HG03135 (cell line): ENCODE measurements at regions not wholly inside any gene's neighbourhood (a gene's known extent, or its start where the extent isn't known, plus 50 kb on each side); places are given as distances from the start of the nearest gene placed in this dataset.

ENCODE experiments used
- ATAC-seq: cut with Tn5 transposase; IDR thresholded peaks from one replicate; pipeline ENCODE4 v1.9.1; 2021; ENCODE audit warnings: mild to moderate bottlenecking, moderate library complexity; ENCODE audit not compliant: unreplicated experiment

DNA sequence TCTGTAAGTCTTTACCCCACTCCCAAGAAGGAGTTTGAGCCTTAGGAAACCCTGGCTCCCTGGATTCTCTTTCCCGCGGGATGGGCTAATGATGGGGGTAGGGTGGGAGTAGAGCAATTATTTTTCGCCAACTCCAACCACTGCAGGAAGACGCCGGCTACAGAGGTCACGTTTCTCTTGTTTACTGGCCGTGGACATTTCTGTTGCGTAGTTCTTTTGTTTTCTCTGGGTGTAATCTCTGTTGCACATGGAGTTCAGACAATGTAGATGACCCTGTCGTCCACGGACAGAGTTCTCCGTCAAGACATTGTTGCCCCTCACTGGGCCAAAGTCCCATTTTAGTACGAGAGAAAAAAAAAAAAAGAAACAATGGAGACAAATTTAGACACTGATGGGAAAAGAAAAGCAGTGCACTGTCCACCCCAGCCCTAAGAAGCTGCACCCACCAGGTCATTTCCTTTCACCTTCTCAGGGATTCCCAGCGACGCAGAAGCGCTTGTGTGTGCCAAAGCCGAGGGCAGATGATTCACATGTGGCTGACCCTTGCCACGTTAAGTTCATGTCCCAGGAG is 133.9 kb upstream of the ARGLU1 start:
- ATAC-seq: no peak

DNA sequence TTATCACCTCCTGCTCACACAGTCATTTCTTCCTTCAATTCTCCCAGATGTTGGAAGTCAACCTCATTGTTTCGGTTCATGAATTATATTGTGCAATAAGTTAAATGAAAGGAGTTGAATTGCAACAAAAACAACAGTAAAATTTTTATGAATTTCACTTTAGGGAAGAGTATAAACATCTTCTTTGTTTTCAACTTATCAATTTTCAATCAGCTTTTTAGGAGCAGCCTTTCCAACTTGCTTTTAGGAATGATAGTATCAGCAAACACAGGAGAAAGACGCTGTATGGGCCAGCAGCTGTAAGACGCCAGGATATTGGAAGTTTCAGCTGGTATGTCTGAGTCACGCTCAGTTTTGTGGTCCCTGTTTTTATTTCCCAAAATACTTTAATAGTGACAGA is 132.5 kb upstream of the ARGLU1 start:
- no peak for ATAC-seq

GRCh38 chr13:106700007-106700406 is 132.1 kb upstream of the ARGLU1 start:
- no peak for ATAC-seq

GRCh38 chr13:106699311-106699710 is 131.4 kb upstream of the ARGLU1 start:
- no peak for ATAC-seq

DNA sequence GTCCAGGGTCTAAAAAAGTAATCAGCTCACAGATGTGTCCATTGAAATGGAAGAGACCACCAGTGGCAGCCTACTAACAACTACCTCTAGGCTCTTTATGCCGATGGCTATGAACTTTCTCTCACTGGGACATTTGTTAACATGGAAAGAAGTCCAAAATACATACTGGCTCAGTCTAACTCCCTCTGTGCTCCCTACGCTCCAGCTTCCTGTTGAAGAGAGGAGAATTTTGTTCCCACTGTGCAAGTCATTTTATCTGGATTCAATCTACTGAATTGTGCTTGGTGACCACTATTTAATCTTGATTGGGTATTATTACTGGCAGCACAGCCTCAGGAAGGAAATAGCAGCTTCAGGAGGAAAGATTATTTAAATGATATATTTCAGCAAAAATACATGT is 128.8 kb upstream of the ARGLU1 start:
- no peak for ATAC-seq

GRCh38 chr13:106696140-106696539 is 128.2 kb upstream of the ARGLU1 start:
- no peak for ATAC-seq

- ATAC-seq: no peak
Observed at GRCh38 chr13:106695139-106695538, 127.2 kb upstream of the ARGLU1 start.

- ATAC-seq: no peak
Observed at GRCh38 chr13:106691861-106692260, 123.9 kb upstream of the ARGLU1 start.

DNA sequence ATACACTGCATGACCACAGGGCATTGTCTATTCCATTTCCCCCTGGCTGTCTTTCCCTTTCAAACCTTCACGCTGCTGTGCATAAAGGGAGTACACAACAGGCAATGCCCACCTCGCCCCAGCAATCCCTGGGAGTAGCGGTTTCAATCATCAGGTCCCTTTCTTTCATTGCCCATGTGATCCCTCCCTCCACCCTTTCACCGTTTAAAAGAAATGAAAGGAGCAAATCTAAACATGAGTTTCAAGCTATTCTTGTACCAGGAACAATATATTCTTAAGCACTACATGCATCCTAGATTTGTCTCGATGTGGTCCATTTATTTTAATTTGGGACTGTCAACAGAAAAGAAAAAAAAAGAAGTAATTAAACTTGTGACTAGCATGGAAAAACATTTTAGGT is 123.4 kb upstream of the ARGLU1 start:
- no peak for ATAC-seq

GRCh38 chr13:106690779-106691178 is 122.8 kb upstream of the ARGLU1 start:
- no peak for ATAC-seq

DNA sequence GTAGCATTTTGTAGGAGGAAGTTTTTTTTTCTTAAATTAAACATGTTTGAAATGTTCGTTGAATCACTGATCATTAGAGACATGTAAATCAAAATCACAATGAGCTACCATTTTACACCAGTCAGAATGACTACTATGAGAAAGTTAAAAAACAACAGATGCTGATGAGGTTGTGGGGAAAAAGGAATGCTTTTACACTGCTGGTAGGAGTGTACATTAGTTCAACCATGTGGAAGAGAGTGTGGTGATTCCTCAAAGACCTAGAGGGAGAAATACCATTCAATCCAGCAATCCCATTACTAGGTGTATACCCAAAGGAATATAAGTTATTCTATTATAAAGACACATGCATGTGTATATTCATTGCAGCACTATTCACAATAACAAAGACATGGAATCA is 122.0 kb upstream of the ARGLU1 start:
- ATAC-seq: no peak

GRCh38 chr13:106688940-106689339 is 121.0 kb upstream of the ARGLU1 start:
- ATAC-seq: no peak

GRCh38 chr13:106686163-106686562 is 118.2 kb upstream of the ARGLU1 start:
- no peak for ATAC-seq

GRCh38 chr13:106685143-106685542 is 117.2 kb upstream of the ARGLU1 start:
- no peak for ATAC-seq

GRCh38 chr13:106683918-106684317 is 116.0 kb upstream of the ARGLU1 start:
- no peak for ATAC-seq

DNA sequence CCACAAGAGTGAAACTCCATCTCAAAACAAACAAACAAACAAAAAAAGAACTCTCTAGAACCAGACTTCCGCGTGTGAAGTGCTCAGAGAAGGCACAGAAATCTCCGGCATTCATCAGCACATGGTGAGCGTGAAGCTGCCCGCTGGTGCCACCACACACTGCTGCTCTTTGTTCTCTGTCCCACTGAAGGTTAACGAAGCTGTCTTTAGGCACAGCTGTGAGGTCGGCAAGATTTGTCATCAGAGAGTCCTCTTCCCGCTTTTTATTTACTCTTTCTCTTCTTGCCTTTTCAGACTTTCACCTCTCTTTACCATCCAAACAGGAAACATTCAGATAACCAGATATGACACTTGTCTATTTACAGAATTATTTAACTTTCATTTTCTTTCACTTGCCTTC is 115.2 kb upstream of the ARGLU1 start:
- ATAC-seq: no peak

GRCh38 chr13:106681997-106682396 is 114.1 kb upstream of the ARGLU1 start:
- ATAC-seq: no peak

GRCh38 chr13:106681536-106681935 is 113.6 kb upstream of the ARGLU1 start:
- no peak for ATAC-seq

- ATAC-seq: no peak
Observed at GRCh38 chr13:106680796-106681472, 113.0 kb upstream of the ARGLU1 start.

- ATAC-seq: no peak
Observed at GRCh38 chr13:106678646-106679418, 110.9 kb upstream of the ARGLU1 start.

DNA sequence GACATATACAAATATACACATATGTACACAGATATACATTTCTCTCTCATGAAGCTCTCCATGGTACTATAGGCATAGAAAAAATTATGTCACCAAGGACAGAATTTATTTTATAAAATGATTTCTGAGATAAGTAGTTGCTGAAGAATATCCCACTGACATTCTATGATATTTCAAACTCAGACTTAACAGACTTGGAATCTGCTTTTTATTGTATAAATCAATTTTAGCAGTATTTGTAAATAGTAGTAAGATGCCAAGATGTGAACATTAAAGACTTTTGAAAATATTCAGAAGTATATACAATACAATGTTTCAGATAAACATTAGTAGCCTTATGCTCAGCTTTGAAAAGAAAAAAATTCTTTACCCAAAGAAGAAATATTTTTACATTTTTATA is 107.4 kb upstream of the ARGLU1 start:
- ATAC-seq: no peak
